Gastroesophageal sphincter (tissue), 4 donors: ENCODE measurements at regions not wholly inside any gene's neighbourhood (a gene's known extent, or its start where the extent isn't known, plus 50 kb on each side); places are given as distances from the start of the nearest gene placed in this dataset.

ENCODE experiments used
- ATAC-seq: fragments of 150-250 bp; one replicate; pipeline ENCODE4 v1.9.1; 2016; ENCODE audit warnings: mild to moderate bottlenecking, moderate library complexity
- H3K27ac ChIP-seq, 4 donors: fragments of 200-600 bp; sonication (generic) in 3 of 4; 1 replicate in 3 of 4; 2 replicates in 1 of 4; pipeline ENCODE4 v1.5.1; 2016 to 2019
- H3K27me3 ChIP-seq: fragments of 200-600 bp; sonication (generic); one replicate; pipeline ENCODE4 v1.5.1; 2019
- H3K36me3 ChIP-seq, 2 donors: fragments of 200-600 bp; sonication (generic); one replicate each; pipeline ENCODE4 v1.5.1; 2019; ENCODE audit warnings: control low read depth in 1 of 2
- H3K4me1 ChIP-seq, 3 donors: fragments of 200-600 bp; sonication (generic); 1 replicate in 2 of 3; 2 replicates in 1 of 3; pipeline ENCODE4 v1.5.1; 2016 to 2019; ENCODE audit warnings: control low read depth in 2 of 3
- H3K4me3 ChIP-seq, 2 donors: fragments of 200-600 bp; sonication (generic); one replicate each; pipeline ENCODE4 v1.5.1; 2019; ENCODE audit warnings: mild to moderate bottlenecking in 1 of 2, moderate library complexity in 1 of 2
- H3K9me3 ChIP-seq, 3 donors: fragments of 200-600 bp; sonication (generic); one replicate each; pipeline ENCODE4 v1.5.1; 2017 to 2019; ENCODE audit warnings: control low read depth in 2 of 3
- EP300 ChIP-seq: sonication (generic); formaldehyde crosslinking; IDR thresholded peaks from one replicate; pipeline ENCODE4 v1.6.1; 2017; ENCODE audit warnings: antibody characterized with exemption, mild to moderate bottlenecking
- POLR2A ChIP-seq, 2 donors: fragments of 450-650 bp; IDR thresholded peaks; one replicate each; pipeline ENCODE4 v1.6.1; 2017; ENCODE audit warnings: antibody characterized with exemption in 2 of 2, mild to moderate bottlenecking in 2 of 2, moderate library complexity in 1 of 2
- POLR2AphosphoS5 ChIP-seq: sonication (generic); formaldehyde crosslinking; IDR thresholded peaks from one replicate; pipeline ENCODE4 v1.6.1; 2017; ENCODE audit warnings: antibody characterized with exemption
- WGBS, 2 donors: methylation state at CpG; one replicate each; pipeline ENCODE4 v1.1.5; 2018; ENCODE audit warnings: low coverage in 1 of 2; 5-methylcytosine and 5-hydroxymethylcytosine counted together
- TF ChIP-seq, protein P1 (sequence below), 4 experiments: fragments of 200-600 bp in 2 of 4; fragments of 450-650 bp in 2 of 4; sonication (generic) in 1 of 4; IDR thresholded peaks; one replicate each; pipeline ENCODE4 v1.5.1; 2017 to 2019; ENCODE audit warnings: antibody characterized with exemption in 4 of 4, mild to moderate bottlenecking in 2 of 4, moderate library complexity in 2 of 4

DNA sequence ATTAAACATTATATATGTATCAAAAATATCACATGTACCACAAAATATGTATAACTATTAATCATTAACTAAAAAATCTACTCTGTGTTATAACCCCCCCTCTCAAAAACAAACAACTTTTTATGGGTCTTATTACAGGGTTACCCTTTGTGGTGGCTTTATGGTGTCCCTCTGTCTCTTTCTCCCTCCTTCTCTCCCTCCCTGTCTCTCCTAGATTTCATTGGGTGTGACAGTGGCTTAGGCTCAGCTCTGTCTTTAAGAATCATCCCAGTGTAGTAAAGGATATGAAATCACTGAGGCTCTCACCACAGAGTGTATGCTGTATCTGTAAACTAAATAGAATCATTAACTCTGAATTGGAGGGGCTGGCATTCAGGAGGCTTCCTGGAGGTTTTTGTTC lies 93.7 kb downstream of the TDRD15 start:
- ATAC-seq, result no peak
- TF ChIP-seq POLR2A (IDR thresholded peaks at IDR 0.05) (no peak), POLR2AphosphoS5 (no peak), EP300 (no peak)
- TF ChIP-seq, protein P1, sequence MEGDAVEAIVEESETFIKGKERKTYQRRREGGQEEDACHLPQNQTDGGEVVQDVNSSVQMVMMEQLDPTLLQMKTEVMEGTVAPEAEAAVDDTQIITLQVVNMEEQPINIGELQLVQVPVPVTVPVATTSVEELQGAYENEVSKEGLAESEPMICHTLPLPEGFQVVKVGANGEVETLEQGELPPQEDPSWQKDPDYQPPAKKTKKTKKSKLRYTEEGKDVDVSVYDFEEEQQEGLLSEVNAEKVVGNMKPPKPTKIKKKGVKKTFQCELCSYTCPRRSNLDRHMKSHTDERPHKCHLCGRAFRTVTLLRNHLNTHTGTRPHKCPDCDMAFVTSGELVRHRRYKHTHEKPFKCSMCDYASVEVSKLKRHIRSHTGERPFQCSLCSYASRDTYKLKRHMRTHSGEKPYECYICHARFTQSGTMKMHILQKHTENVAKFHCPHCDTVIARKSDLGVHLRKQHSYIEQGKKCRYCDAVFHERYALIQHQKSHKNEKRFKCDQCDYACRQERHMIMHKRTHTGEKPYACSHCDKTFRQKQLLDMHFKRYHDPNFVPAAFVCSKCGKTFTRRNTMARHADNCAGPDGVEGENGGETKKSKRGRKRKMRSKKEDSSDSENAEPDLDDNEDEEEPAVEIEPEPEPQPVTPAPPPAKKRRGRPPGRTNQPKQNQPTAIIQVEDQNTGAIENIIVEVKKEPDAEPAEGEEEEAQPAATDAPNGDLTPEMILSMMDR (IDR thresholded peaks at IDR 0.05), result no peak

DNA sequence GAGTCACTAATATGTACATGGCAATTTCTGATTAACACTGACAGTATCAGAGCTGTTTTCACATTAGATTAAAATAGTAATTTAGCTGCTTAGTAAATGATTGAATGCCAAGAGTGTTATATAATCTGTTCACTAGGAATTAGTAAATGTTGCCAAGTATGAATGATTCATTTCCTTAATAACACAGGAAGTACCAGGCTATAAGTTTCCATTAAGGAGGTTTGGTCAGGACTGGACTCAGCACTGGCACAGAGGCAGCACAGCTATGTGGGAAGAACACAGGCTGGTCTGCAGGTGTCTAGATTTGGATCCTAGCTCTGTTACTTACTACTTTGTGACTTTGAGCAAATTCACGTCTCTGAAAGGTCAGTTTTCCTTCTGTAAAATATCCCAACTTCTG lies 97.2 kb downstream of the TDRD15 start:
- Histone ChIP-seq H3K27me3 (no peaks in the 10 kb centered on the region), H3K36me3 (no peaks in the 10 kb centered on the region), H3K9me3 (no peaks in the 10 kb centered on the region), H3K4me1 (peaks cover 0 to 6% (median 0%) of the 10 kb centered on the region in 3 donors), H3K27ac (no peak overlapping the region), H3K4me3 (no peak overlapping the region)
- TF ChIP-seq, protein P1 (IDR thresholded peaks at IDR 0.05), result no peak
- TF ChIP-seq POLR2A (IDR thresholded peaks at IDR 0.05) (no peak), POLR2AphosphoS5 (no peak), EP300 (no peak)
- 55 to 71% methylated on average over 1 of the region's 1 CpG for WGBS, 2 donors
- no peak for ATAC-seq

More for the DNA sequence above, 93.7 kb downstream of the TDRD15 start:
- peaks cover 0 to 6% (median 0%) of the 10 kb centered on the region in 3 donors for H3K4me1 ChIP-seq
- no peaks in the 10 kb centered on the region for H3K27me3 ChIP-seq
- no peaks in the 10 kb centered on the region for H3K36me3 ChIP-seq
- H3K4me3 ChIP-seq, result no peak overlapping the region
- H3K9me3 ChIP-seq, result no peaks in the 10 kb centered on the region
- no peak overlapping the region for H3K27ac ChIP-seq

DNA sequence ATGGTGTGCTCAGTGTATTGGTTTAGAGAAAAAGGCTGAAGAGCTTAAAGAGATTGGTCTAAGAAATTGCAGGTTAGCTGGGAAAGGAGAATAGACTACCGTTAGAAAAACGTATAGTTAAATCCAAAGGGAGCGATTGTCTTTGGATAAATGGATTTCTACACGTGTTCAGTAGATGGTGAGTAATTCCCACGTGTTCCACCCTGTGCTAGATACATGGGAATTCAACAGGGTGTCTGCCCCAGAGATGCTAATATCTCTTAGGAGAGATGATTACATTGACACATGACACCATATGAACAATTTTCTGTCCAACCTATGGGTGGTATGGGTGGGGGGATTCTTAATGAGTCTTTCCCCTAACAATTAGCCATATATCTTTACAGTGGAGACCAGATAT lies 99.8 kb downstream of the TDRD15 start:
- H3K4me1 ChIP-seq, result peaks cover 0 to 6% (median 0%) of the 10 kb centered on the region in 3 donors
- no peak for TF ChIP-seq EP300
- TF ChIP-seq POLR2AphosphoS5, result no peak
- TF ChIP-seq, protein P1 (IDR thresholded peaks at IDR 0.05), result no peak
- TF ChIP-seq POLR2A (IDR thresholded peaks at IDR 0.05), result no peak
- no peak for ATAC-seq
- no peaks in the 10 kb centered on the region for H3K9me3 ChIP-seq
- H3K27me3 ChIP-seq, result no peaks in the 10 kb centered on the region
- H3K27ac ChIP-seq, result no peak overlapping the region
- WGBS, 2 donors, result 92 to 94% methylated on average over 5 of the region's 5 CpGs
- H3K36me3 ChIP-seq, result no peaks in the 10 kb centered on the region
- H3K4me3 ChIP-seq, result no peak overlapping the region

DNA sequence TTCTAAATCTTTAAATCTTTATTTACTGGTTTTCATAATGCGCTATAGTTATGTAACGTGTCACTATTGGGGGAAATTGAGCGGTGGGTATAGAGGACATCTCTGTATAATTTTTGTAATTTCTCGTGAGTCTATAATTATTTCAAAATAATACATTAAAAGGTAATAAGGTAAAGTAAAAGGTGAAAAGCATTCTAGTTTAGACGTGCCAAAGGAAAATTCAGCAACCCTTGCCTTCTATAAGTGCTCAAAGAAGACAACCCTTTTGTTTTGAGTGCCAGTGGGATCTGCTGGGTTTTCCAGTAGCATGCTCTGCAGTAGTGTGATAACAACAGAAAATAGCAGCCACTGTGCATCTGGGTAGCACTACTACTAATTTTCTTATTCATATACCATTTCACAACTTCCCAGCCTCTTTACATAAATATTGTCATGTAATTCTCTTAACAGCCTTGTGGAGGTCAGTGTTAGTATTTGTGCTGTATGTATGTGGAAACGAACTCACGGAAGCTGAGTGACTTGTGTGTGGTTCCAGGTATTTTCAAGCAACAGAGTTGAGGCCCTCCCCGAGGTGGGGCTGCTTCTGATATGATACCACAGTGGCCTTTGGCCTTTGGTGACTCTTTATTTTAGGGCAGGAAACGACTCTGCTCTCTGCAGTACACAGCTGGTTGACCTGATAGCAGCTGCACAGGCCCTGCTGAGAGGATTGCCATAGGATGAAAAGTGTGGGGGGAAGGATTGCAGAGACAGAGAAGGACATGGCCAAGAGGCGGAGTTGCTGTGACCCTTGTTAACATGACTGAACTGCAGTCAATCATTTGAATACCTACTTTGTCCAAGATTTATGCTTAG lies 104.5 kb downstream of the TDRD15 start:
- WGBS, 2 donors, result 73 to 84% methylated on average over 6 of the region's 10 CpGs
- H3K4me3 ChIP-seq, result no peak overlapping the region
- TF ChIP-seq POLR2A (IDR thresholded peaks at IDR 0.05), result no peak
- TF ChIP-seq, protein P1 (IDR thresholded peaks at IDR 0.05), result no peak
- TF ChIP-seq POLR2AphosphoS5, result no peak
- TF ChIP-seq EP300, result no peak
- H3K9me3 ChIP-seq, result no peaks in the 10 kb centered on the region
- H3K27ac ChIP-seq, result no peak overlapping the region
- ATAC-seq, result no peak
- H3K27me3 ChIP-seq, result no peaks in the 10 kb centered on the region
- no peaks in the 10 kb centered on the region for H3K4me1 ChIP-seq
- no peaks in the 10 kb centered on the region for H3K36me3 ChIP-seq

DNA sequence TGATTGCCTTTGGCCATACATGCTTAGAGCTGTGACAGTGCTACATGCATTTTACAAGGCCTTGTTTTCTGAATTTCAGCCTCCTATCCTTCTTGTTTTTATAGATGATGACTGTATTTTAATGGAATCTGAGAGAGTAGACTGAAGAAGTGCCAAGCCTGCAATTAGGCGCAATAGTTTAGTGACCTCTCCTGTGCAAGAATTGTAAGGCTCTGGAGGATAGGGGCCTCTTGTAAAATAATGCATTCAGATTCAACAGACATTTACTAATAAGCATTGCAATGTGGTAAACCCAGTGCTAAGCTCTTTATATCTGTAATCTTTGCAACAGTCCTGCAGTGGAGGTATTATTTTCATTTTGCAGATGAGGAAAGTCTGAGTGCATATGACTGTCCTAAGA lies 105.5 kb downstream of the TDRD15 start:
- no peak for ATAC-seq
- H3K36me3 ChIP-seq, result no peaks in the 10 kb centered on the region
- H3K27ac ChIP-seq, result no peak overlapping the region
- H3K27me3 ChIP-seq, result no peaks in the 10 kb centered on the region
- no peaks in the 10 kb centered on the region for H3K9me3 ChIP-seq
- no peak for TF ChIP-seq POLR2AphosphoS5
- no peak for TF ChIP-seq POLR2A (IDR thresholded peaks at IDR 0.05)
- TF ChIP-seq EP300, result no peak
- TF ChIP-seq, protein P1 (IDR thresholded peaks at IDR 0.05), result no peak
- no peaks in the 10 kb centered on the region for H3K4me1 ChIP-seq
- WGBS, 2 donors, result 67% methylated on average over 1 of the region's 1 CpG; no CpG with 5 or more reads in 1 of the 2 donors
- no peak overlapping the region for H3K4me3 ChIP-seq
